GM12878 (cell line): ENCODE measurements at regions not wholly inside any gene's neighbourhood (a gene's known extent, or its start where the extent isn't known, plus 50 kb on each side); places are given as distances from the start of the nearest gene placed in this dataset.

Source experiments
- ATAC-seq: fragments of 200-7000 bp; cut with Tn5 transposase; 3 replicates; pipeline ENCODE4 v1.9.1; 2020; ENCODE audit warnings: mild to moderate bottlenecking, moderate library complexity
- BruUV-seq: library from RNA; stranded (reverse); fragments of 400-500 nt; replicated peaks from 2 replicates; lab custom pipeline; 2021; lab: Mats Ljungman, UMichigan
- CTCF ChIA-PET: fragments of 300-600 bp; sonication (Branson Sonifier 250); formaldehyde crosslinking; extraction: SDS; loops from one replicate; lab custom pipeline; 2021; ENCODE audit warnings: inconsistent platforms; lab: Yijun Ruan, JAX
- POLR2A ChIA-PET: fragments of 350-600 bp; formaldehyde crosslinking; extraction: SDS; loops from one replicate; lab custom pipeline; 2021; ENCODE audit warnings: inconsistent platforms; lab: Charles Lee
- RAD21 ChIA-PET: fragments of 300-600 bp; sonication (Branson Sonifier 250); formaldehyde crosslinking; loops from one replicate; lab custom pipeline; 2023; ENCODE audit warnings: antibody characterized with exemption; ENCODE audit not compliant: unreplicated experiment; lab: Charles Lee
- SMC1A ChIA-PET: fragments of 300-600 bp; sonication (Branson Sonifier 250); formaldehyde crosslinking; loops from one replicate; lab custom pipeline; 2023; ENCODE audit not compliant: unreplicated experiment, uncharacterized antibody; lab: Charles Lee
- DNase-seq: peaks from one replicate; pipeline ENCODE4 v3.0.0-alpha.2; 2011; ENCODE audit warnings: low read depth, low spot score
- FAIRE-seq: peaks from 3 replicates; lab custom pipeline; 2011; peaks lifted over from hg19 to GRCh38; lab: Jason Lieb, UNC
- H2AFZ ChIP-seq: 2 replicates; pipeline ENCODE4 v1.6.0; 2011; ENCODE audit warnings: low read depth, low read length, control low read depth; ENCODE audit not compliant: control insufficient read depth
- H3K27ac ChIP-seq: 2 replicates; pipeline ENCODE4 v1.5.1; 2011; ENCODE audit warnings: control low read depth; ENCODE audit not compliant: control insufficient read depth, insufficient read depth
- H3K27me3 ChIP-seq, 2 experiments: replicated peaks in 1 of 2; 2 replicates each; pipeline versions ENCODE4 v1.6.0 to v1.6.1; 2011; ENCODE audit warnings: low read length in 1 of 2; ENCODE audit not compliant: control insufficient read depth in 2 of 2, insufficient read depth in 2 of 2
- H3K36me3 ChIP-seq, 2 experiments: 2 replicates each; pipeline ENCODE4 v1.5.1; 2011; ENCODE audit warnings: low read length in 1 of 2; ENCODE audit not compliant: control insufficient read depth in 2 of 2, insufficient read depth in 2 of 2
- H3K4me1 ChIP-seq: 2 replicates; pipeline ENCODE4 v1.6.1; 2011; ENCODE audit warnings: mild to moderate bottlenecking, low read length, moderate library complexity, mixed read lengths; ENCODE audit not compliant: control insufficient read depth, insufficient read depth
- H3K4me2 ChIP-seq: 2 replicates; pipeline ENCODE4 v1.6.0; 2011; ENCODE audit warnings: control low read depth; ENCODE audit not compliant: control insufficient read depth, insufficient read depth
- H3K4me3 ChIP-seq: fragments of 200-600 bp; sonication (generic); 2 replicates; pipeline ENCODE4 v1.5.1; 2016
- H3K79me2 ChIP-seq: 2 replicates; pipeline ENCODE4 v1.6.0; 2011; ENCODE audit warnings: low read length; ENCODE audit not compliant: control insufficient read depth, insufficient read depth
- H3K9ac ChIP-seq: 2 replicates; pipeline ENCODE4 v1.8.0; 2011; ENCODE audit warnings: low read length, control low read depth, mixed read lengths; ENCODE audit not compliant: control insufficient read depth, insufficient read depth
- H3K9me3 ChIP-seq: replicated peaks from 3 replicates; pipeline ENCODE4 v1.5.1; 2011; ENCODE audit warnings: mild to moderate bottlenecking, low read length; ENCODE audit not compliant: control insufficient read depth, insufficient read depth
- H4K20me1 ChIP-seq: 2 replicates; pipeline ENCODE4 v1.6.0; 2011; ENCODE audit not compliant: control insufficient read depth, insufficient read depth
- ATF7 ChIP-seq: fragments of 450-650 bp; IDR thresholded peaks from 2 replicates; pipeline ENCODE4 v1.6.1; 2016; ENCODE audit warnings: low read depth, mild to moderate bottlenecking
- GABPA ChIP-seq: IDR thresholded peaks from 2 replicates; pipeline ENCODE4 v1.6.1; 2014; ENCODE audit warnings: antibody characterized with exemption, low read depth, mild to moderate bottlenecking, inconsistent platforms
- MXI1 ChIP-seq: fragments of 150-350 bp; IDR thresholded peaks from 2 replicates; pipeline ENCODE4 v1.6.1; 2011; ENCODE audit warnings: low read depth, mild to moderate bottlenecking, inconsistent platforms, low read length, improper control_type of control experiment
- MYC ChIP-seq: IDR thresholded peaks from 2 replicates; pipeline ENCODE4 v1.6.1; 2011; ENCODE audit warnings: mild to moderate bottlenecking, low read length, moderate library complexity, inconsistent platforms; ENCODE audit not compliant: insufficient read depth, insufficient replicate concordance, insufficient read length, severe bottlenecking
- POLR2A ChIP-seq: IDR thresholded peaks from 2 replicates; pipeline ENCODE4 v1.6.1; 2011; ENCODE audit warnings: low read depth, mild to moderate bottlenecking, low read length
- RCOR1 ChIP-seq: conservative IDR thresholded peaks from 2 replicates; pipeline ENCODE4 v1.6.1; 2012; ENCODE audit warnings: low read depth, low read length, improper control_type of control experiment
- REST ChIP-seq: IDR thresholded peaks from 2 replicates; pipeline ENCODE4 v1.6.1; 2012; ENCODE audit warnings: mild to moderate bottlenecking, low read depth, low read length
- RUNX3 ChIP-seq: IDR thresholded peaks from 2 replicates; pipeline ENCODE4 v1.6.1; 2012; ENCODE audit warnings: low read length, inconsistent platforms
- ZBTB33 ChIP-seq: fragments of 450-650 bp; IDR thresholded peaks from 2 replicates; pipeline ENCODE4 v1.6.1; 2017; ENCODE audit warnings: mild to moderate bottlenecking
- WGBS: methylation state at CpG from one replicate; pipeline ENCODE4 v1.1.6; 2016; ENCODE audit warnings: low lambda C conversion rate; ENCODE audit not compliant: insufficient replicate concordance, insufficient coverage; ENCODE audit errors: missing lambda C conversion rate; 5-methylcytosine and 5-hydroxymethylcytosine counted together
- in situ Hi-C: fragments of 300-500 bp; cut with MboI; formaldehyde crosslinking; loops from 9 replicates; pipeline ENCODE4 v1.14.3; 2018; ENCODE audit warnings: mixed read lengths
- intact Hi-C: fragments of 100-400 bp; cut with micrococcal nuclease; formaldehyde crosslinking; loops from one replicate; pipeline ENCODE4 v1.14.2; 2022; ENCODE audit not compliant: unreplicated experiment

DNA sequence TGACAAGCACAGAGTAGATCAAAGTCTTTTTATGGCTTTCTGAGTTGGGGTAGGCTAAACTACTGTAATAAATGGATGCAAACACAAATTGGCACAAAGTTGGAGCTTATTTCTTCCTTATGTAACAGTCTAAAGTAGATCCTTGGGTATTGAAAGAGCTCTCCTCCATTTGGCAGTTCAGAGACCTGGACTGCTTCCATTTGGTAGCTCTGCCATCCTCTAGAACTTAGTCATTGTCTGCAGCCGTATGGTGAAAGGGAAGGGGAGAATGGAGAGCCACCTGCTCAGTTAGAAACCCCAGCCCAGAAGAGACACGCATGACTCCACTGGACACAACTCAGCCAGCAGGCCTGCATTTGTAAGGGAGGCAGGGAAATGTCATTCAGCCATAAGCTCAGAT is 345.0 kb downstream of the DMAC1 start:
- CTCF ChIA-PET, result no interaction called here
- Histone ChIP-seq H3K79me2 (no peaks in the 10 kb centered on the region), H3K4me2 (no peak overlapping the region), H3K9ac (no peak overlapping the region)
- FAIRE-seq (no peak), DNase-seq (no peak)
- no peak for TF ChIP-seq RUNX3
- no peak for TF ChIP-seq RCOR1
- no peak for TF ChIP-seq GABPA
- TF ChIP-seq, all 136 proteins: peak for 0
- in situ Hi-C loops, result no loop called here
- no peaks in the 10 kb centered on the region; a peak in 1 of 4 replicates for H3K27me3 ChIP-seq
- 9% methylated on average over 2 of the region's 2 CpGs for WGBS
- intact Hi-C loops, result no loop called here
- no peaks in the 10 kb centered on the region for H4K20me1 ChIP-seq
- ChIA-PET SMC1A (no interaction called here), POLR2A (no interaction called here), RAD21 (no interaction called here)
- H3K27ac ChIP-seq, result no peak overlapping the region
- H2AFZ ChIP-seq, result no peak overlapping the region
- H3K36me3 ChIP-seq, result no peaks in the 10 kb centered on the region
- H3K9me3 ChIP-seq, result no peaks in the 10 kb centered on the region
- BruUV-seq, result no TSS peak
- H3K4me3 ChIP-seq, result no peak overlapping the region
- no peaks in the 10 kb centered on the region for H3K4me1 ChIP-seq
- no peak for ATAC-seq

GRCh38 chr9:7452378-7452777 is 347.2 kb downstream of the DMAC1 start:
- no peak overlapping the region for H3K4me2 ChIP-seq
- in situ Hi-C loops, result no loop called here
- ChIA-PET POLR2A (no interaction called here), RAD21 (no interaction called here), SMC1A (no interaction called here), CTCF (interaction anchor here (0.9 kb wide), 1 partner anchor 10 kb away, joined by 3 read pairs; no protein-coding TSS in a partner anchor)
- TF ChIP-seq ATF7 (no peak), ZBTB33 (no peak), MYC (no peak), REST (no peak), POLR2A (no peak), MXI1 (no peak)
- no peak for DNase-seq
- H3K36me3 ChIP-seq, result no peaks in the 10 kb centered on the region
- H3K9ac ChIP-seq, result no peak overlapping the region
- intact Hi-C loops, result no loop called here
- H3K4me1 ChIP-seq, result no peaks in the 10 kb centered on the region
- H4K20me1 ChIP-seq, result no peaks in the 10 kb centered on the region
- H3K9me3 ChIP-seq, result no peaks in the 10 kb centered on the region
- H3K27ac ChIP-seq, result no peak overlapping the region
- H2AFZ ChIP-seq, result no peak overlapping the region
- no peak overlapping the region for H3K4me3 ChIP-seq
- H3K27me3 ChIP-seq, result no peaks in the 10 kb centered on the region; a peak in 1 of 4 replicates
- no peaks in the 10 kb centered on the region for H3K79me2 ChIP-seq
- ATAC-seq, result no peak
- no TSS peak for BruUV-seq
- 0% methylated on average over 1 of the region's 1 CpG for WGBS
- FAIRE-seq, result no peak
